ENCODE measurements at regions not wholly inside any gene's neighbourhood (a gene's known extent, or its start where the extent isn't known, plus 50 kb on each side); places are given as distances from the start of the nearest gene placed in this dataset.
"Not testable (repeated sequence)": the region's sequence is repeated elsewhere in the genome, so short reads cannot be mapped to it uniquely, and the experiment has no call there.

DNA sequence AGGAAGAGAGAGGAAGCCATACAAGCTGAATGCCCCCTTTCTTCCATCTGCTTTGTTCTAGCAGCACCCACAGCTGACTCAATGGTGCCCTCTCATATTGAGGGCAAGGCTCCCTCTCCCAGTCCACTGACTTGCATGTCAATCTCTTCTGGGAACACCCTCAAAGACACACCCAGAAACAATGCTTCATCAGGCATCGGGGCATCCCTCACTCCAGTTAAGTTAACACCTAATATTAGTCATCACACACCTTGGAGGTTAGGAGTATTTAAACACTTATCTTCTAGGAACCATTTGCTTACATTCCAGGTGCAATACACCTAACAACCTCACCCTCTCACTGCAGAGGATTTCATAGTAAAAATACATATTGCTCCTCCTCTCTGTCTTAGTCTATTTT is 993.5 kb upstream of the DDX18 start:
- no peak for DNase-seq

DNA sequence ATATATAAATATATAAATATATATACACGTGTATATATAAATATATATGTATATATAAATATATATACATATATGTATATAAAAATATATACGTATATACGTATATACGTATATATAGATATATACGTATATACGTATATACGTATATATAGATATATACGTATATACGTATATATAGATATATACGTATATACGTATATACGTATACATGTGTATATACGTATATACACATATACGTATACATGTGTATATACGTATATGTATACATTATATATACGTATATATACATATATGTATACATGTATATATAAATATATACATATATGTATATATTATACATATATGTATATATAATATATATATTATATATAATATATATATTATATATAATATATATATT is 984.9 kb upstream of the DDX18 start:
- not testable (repeated sequence) for H3K4me3 ChIP-seq, H3K4me1 ChIP-seq, H3K9me3 ChIP-seq, H3K27ac ChIP-seq, H3K36me3 ChIP-seq, DNase-seq, H3K27me3 ChIP-seq

More for the DNA sequence above, 993.5 kb upstream of the DDX18 start:
- H3K27ac ChIP-seq, result no peak overlapping the region
- no peaks in the 10 kb centered on the region for H3K36me3 ChIP-seq
- H3K27me3 ChIP-seq, result no peaks in the 10 kb centered on the region
- H3K4me1 ChIP-seq, result no peaks in the 10 kb centered on the region
- no peaks in the 10 kb centered on the region for H3K9me3 ChIP-seq
- H3K4me3 ChIP-seq, result no peak overlapping the region
- TF ChIP-seq, protein P1, sequence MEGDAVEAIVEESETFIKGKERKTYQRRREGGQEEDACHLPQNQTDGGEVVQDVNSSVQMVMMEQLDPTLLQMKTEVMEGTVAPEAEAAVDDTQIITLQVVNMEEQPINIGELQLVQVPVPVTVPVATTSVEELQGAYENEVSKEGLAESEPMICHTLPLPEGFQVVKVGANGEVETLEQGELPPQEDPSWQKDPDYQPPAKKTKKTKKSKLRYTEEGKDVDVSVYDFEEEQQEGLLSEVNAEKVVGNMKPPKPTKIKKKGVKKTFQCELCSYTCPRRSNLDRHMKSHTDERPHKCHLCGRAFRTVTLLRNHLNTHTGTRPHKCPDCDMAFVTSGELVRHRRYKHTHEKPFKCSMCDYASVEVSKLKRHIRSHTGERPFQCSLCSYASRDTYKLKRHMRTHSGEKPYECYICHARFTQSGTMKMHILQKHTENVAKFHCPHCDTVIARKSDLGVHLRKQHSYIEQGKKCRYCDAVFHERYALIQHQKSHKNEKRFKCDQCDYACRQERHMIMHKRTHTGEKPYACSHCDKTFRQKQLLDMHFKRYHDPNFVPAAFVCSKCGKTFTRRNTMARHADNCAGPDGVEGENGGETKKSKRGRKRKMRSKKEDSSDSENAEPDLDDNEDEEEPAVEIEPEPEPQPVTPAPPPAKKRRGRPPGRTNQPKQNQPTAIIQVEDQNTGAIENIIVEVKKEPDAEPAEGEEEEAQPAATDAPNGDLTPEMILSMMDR (IDR thresholded peaks at IDR 0.05), result no peak
- TF ChIP-seq POLR2A (IDR thresholded peaks at IDR 0.05), result no peak

DNA sequence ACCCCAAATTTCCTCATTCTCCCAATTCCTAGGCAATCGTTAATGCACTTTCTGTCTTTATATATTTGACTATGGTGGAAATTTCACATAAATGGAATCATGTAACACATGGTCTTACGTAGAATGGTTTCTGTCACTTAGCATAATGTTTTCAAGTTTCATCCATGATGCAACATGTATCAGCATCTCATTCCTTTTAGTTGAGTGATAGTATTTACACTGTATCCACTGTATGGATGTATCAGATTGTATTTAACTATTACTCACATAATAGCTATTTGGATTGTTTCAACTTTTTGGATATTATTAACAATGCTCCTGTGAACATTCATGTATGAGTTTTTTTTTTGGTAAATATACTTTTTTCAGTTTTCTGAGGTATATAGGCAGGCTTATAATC is 982.3 kb upstream of the DDX18 start:
- no peaks in the 10 kb centered on the region for H3K9me3 ChIP-seq
- DNase-seq, result no peak
- H3K4me3 ChIP-seq, result no peak overlapping the region
- TF ChIP-seq, protein P1 (IDR thresholded peaks at IDR 0.05), result no peak
- no peak for TF ChIP-seq POLR2A (IDR thresholded peaks at IDR 0.05)
- H3K4me1 ChIP-seq, result no peaks in the 10 kb centered on the region
- H3K36me3 ChIP-seq, result no peaks in the 10 kb centered on the region
- no peak overlapping the region for H3K27ac ChIP-seq
- no peaks in the 10 kb centered on the region for H3K27me3 ChIP-seq

DNA sequence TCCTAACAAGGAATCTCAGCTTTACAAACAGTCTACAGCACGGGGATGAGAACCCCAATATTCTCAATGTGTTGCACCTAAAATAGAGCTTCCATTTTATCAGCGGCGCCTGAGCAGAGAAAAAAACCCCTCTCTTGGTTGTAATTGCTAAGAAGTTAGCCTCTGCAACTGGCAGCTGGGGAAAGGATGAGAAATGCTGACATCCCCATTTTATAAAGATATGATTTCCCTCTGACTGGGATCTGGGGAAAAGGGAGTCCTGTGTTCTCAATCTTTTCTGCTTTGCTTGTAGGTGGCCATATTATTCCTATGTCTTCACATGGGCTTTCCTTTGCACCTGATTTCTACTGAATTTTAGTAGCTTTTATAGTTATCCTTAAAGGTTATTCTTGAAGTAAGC is 981.4 kb upstream of the DDX18 start:
- DNase-seq, result no peak
- no peaks in the 10 kb centered on the region for H3K27me3 ChIP-seq
- no peaks in the 10 kb centered on the region for H3K4me1 ChIP-seq
- no peaks in the 10 kb centered on the region for H3K36me3 ChIP-seq
- H3K9me3 ChIP-seq, result no peaks in the 10 kb centered on the region
- TF ChIP-seq, protein P1 (IDR thresholded peaks at IDR 0.05), result no peak
- TF ChIP-seq POLR2A (IDR thresholded peaks at IDR 0.05), result no peak
- H3K4me3 ChIP-seq, result no peak overlapping the region
- H3K27ac ChIP-seq, result no peak overlapping the region

DNA sequence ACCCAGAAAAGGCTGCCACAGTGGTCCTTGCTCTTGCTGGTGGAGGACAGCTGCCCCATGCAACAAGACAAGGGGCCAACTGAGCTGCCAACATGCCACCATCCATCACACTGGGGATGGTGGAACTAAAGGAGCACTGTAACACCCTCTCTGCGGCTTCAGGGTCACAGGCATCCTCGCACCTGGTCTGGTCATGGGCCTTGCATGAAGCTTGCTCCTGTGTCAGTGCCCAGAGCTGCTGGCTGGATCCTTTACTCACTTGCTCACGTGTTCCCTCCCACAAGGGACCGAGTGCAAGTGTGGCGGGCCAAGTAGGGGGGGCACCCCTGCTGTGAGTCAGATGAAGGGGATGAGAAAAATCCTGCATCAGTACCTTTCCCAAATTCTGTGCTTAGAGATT is 972.3 kb upstream of the DDX18 start:
- H3K27ac ChIP-seq, result no peak overlapping the region
- H3K36me3 ChIP-seq, result no peaks in the 10 kb centered on the region
- no peak for TF ChIP-seq POLR2A (IDR thresholded peaks at IDR 0.05)
- TF ChIP-seq, protein P1 (IDR thresholded peaks at IDR 0.05), result no peak
- H3K9me3 ChIP-seq, result no peaks in the 10 kb centered on the region
- no peaks in the 10 kb centered on the region for H3K4me1 ChIP-seq
- H3K27me3 ChIP-seq, result no peaks in the 10 kb centered on the region
- H3K4me3 ChIP-seq, result no peak overlapping the region
- no peak for DNase-seq

DNA sequence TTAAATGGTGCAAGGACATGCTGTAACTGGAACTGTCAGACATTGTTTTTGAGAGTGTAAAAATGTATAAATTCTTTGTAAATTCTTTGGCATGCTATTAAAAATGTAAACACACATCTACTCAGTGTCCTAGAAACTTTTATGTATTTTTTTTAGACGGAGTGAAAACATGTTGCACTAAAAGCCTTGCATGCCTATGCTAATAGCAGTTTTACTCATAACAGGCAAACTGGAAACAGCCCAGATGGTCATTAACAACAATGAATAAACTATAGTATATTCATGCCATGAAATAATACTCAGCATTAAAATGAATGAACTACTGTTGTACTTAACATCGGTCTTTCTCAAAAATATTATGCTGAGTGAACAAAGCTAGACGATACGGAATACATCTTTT is 954.8 kb upstream of the DDX18 start:
- no peak for DNase-seq
- Histone ChIP-seq H3K4me3 (no peak overlapping the region), H3K27ac (no peak overlapping the region), H3K36me3 (no peaks in the 10 kb centered on the region), H3K4me1 (no peaks in the 10 kb centered on the region), H3K9me3 (peaks cover 0 to 9% (median 0%) of the 10 kb centered on the region in 4 donors), H3K27me3 (no peaks in the 10 kb centered on the region)
- TF ChIP-seq POLR2A (IDR thresholded peaks at IDR 0.05), result no peak
- TF ChIP-seq, protein P1 (IDR thresholded peaks at IDR 0.05), result no peak

Data from Peyer's patch (tissue), 4 donors.